ENCODE measurements at regions not wholly inside any gene's neighbourhood (a gene's known extent, or its start where the extent isn't known, plus 50 kb on each side); places are given as distances from the start of the nearest gene placed in this dataset.

DNA sequence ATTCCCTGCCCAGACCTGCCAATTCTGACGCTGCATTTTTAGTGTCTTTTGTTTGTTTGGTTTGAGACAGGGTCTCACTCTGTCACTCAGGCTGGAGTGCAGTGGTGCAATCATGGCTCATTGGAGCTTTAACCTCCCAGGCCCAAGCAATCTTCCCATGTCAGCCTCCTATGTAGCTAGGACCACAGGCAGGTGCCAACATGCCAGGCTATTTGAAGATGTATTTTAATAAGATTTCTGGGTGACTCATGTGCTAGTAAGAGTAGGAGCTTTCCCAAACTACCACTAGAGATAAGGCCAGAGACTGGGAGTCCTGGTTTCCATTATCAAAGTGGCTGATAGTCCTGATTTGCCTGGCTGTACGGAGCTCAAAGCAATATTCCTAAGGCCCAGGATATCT, 693.3 kb downstream of the MED13L start:
- DNase-seq (ENCODE audit: low read depth in 1 of 2, low spot score in 1 of 2) = no peak
- ChIA-PET POLR2A (no interaction called here), CTCF (no interaction called here)
- no peak overlapping the region for H3K27ac ChIP-seq
- H3K4me1 ChIP-seq = no peaks in the 10 kb centered on the region
- WGBS (ENCODE audit: missing lambda C conversion rate) = 26% methylated on average over 2 of the region's 2 CpGs
- no peak for TF ChIP-seq MAFK (IDR thresholded peaks at IDR 0.05; ENCODE audit: partially characterized antibody)
- no peak for TF ChIP-seq KDM1A (IDR thresholded peaks at IDR 0.05; ENCODE audit: low read depth)
- no peak for TF ChIP-seq ZC3H11A (IDR thresholded peaks at IDR 0.05)
- TF ChIP-seq, protein P1, sequence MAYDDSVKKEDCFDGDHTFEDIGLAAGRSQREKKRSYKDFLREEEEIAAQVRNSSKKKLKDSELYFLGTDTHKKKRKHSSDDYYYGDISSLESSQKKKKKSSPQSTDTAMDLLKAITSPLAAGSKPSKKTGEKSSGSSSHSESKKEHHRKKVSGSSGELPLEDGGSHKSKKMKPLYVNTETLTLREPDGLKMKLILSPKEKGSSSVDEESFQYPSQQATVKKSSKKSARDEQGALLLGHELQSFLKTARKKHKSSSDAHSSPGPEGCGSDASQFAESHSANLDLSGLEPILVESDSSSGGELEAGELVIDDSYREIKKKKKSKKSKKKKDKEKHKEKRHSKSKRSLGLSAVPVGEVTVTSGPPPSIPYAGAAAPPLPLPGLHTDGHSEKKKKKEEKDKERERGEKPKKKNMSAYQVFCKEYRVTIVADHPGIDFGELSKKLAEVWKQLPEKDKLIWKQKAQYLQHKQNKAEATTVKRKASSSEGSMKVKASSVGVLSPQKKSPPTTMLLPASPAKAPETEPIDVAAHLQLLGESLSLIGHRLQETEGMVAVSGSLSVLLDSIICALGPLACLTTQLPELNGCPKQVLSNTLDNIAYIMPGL (CRISPR knock-in tag; IDR thresholded peaks at IDR 0.05; ENCODE audit: borderline replicate concordance) = no peak
- no peak for TF ChIP-seq CHD4 (IDR thresholded peaks at IDR 0.05; ENCODE audit: borderline replicate concordance)
- TF ChIP-seq BHLHE40 (IDR thresholded peaks at IDR 0.05; ENCODE audit: low read depth, low read length) = no peak
- no peak for TF ChIP-seq EP300 (IDR thresholded peaks at IDR 0.05)
- TF ChIP-seq, protein P2, sequence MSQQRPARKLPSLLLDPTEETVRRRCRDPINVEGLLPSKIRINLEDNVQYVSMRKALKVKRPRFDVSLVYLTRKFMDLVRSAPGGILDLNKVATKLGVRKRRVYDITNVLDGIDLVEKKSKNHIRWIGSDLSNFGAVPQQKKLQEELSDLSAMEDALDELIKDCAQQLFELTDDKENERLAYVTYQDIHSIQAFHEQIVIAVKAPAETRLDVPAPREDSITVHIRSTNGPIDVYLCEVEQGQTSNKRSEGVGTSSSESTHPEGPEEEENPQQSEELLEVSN (IDR thresholded peaks at IDR 0.05; ENCODE audit: borderline replicate concordance, low read depth) = no peak
- TF ChIP-seq, protein P3, sequence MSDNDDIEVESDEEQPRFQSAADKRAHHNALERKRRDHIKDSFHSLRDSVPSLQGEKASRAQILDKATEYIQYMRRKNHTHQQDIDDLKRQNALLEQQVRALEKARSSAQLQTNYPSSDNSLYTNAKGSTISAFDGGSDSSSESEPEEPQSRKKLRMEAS (IDR thresholded peaks at IDR 0.05) = no peak
- TF ChIP-seq RARB (CRISPR knock-in tag; IDR thresholded peaks at IDR 0.05) = no peak
- no peak for TF ChIP-seq NR3C1 (IDR thresholded peaks at IDR 0.05)
- TF ChIP-seq, protein P4, sequence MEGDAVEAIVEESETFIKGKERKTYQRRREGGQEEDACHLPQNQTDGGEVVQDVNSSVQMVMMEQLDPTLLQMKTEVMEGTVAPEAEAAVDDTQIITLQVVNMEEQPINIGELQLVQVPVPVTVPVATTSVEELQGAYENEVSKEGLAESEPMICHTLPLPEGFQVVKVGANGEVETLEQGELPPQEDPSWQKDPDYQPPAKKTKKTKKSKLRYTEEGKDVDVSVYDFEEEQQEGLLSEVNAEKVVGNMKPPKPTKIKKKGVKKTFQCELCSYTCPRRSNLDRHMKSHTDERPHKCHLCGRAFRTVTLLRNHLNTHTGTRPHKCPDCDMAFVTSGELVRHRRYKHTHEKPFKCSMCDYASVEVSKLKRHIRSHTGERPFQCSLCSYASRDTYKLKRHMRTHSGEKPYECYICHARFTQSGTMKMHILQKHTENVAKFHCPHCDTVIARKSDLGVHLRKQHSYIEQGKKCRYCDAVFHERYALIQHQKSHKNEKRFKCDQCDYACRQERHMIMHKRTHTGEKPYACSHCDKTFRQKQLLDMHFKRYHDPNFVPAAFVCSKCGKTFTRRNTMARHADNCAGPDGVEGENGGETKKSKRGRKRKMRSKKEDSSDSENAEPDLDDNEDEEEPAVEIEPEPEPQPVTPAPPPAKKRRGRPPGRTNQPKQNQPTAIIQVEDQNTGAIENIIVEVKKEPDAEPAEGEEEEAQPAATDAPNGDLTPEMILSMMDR (IDR thresholded peaks at IDR 0.05) = no peak
- TF ChIP-seq ZFP36 (IDR thresholded peaks at IDR 0.05; ENCODE audit: borderline replicate concordance, partially characterized antibody) = no peak
- FAIRE-seq = no peak
- no peak for ATAC-seq
- H3K9me3 ChIP-seq = peaks cover 5% of the 10 kb centered on the region; the same call in 1 of the 3 replicates
- H3K4me3 ChIP-seq = no peak overlapping the region
- no peak overlapping the region for H3K4me2 ChIP-seq

DNA sequence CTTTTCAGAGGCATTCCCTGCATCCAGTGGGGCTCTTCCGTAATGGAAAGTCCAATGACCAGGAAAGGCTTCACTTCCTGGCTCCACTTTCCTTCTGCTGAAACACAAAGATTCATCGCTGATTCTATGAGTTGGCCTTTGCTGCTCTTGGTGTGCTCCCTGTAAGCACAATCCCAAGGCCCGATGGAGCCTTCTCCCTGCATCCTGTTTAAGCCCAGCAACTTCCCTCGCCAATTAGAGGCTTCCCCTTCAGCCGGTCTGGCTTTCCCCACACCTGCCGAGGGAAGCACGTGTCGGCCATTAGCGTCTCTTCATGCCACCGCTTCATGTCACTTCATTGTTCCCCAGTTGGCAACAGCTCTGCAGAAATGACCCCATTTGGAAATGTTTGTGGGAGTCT, 693.9 kb downstream of the MED13L start:
- POLR2A ChIA-PET = no interaction called here
- H3K27ac ChIP-seq = no peak overlapping the region
- WGBS (ENCODE audit: missing lambda C conversion rate) = 57% methylated on average over 10 of the region's 10 CpGs
- CTCF ChIA-PET = no interaction called here
- DNase-seq (ENCODE audit: low read depth in 1 of 2, low spot score in 1 of 2) (no peak), ATAC-seq (no peak), FAIRE-seq (no peak)
- no peak for TF ChIP-seq MAFK (IDR thresholded peaks at IDR 0.05; ENCODE audit: partially characterized antibody)
- TF ChIP-seq BHLHE40 (IDR thresholded peaks at IDR 0.05; ENCODE audit: low read depth, low read length) = no peak
- TF ChIP-seq TP53 (CRISPR knock-in tag; IDR thresholded peaks at IDR 0.05) = no peak
- TF ChIP-seq, protein P2 (IDR thresholded peaks at IDR 0.05; ENCODE audit: borderline replicate concordance, low read depth) = no peak
- TF ChIP-seq RFX5 (IDR thresholded peaks at IDR 0.05) = no peak
- no peak for TF ChIP-seq EHF (CRISPR knock-in tag; IDR thresholded peaks at IDR 0.05)
- no peak for TF ChIP-seq SREBF2 (IDR thresholded peaks at IDR 0.05)
- TF ChIP-seq, protein P5, sequence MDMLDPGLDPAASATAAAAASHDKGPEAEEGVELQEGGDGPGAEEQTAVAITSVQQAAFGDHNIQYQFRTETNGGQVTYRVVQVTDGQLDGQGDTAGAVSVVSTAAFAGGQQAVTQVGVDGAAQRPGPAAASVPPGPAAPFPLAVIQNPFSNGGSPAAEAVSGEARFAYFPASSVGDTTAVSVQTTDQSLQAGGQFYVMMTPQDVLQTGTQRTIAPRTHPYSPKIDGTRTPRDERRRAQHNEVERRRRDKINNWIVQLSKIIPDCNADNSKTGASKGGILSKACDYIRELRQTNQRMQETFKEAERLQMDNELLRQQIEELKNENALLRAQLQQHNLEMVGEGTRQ (IDR thresholded peaks at IDR 0.05) = no peak
- H3K4me1 ChIP-seq = no peaks in the 10 kb centered on the region
- H3K4me3 ChIP-seq = no peak overlapping the region
- H3K9me3 ChIP-seq = peaks cover 5% of the 10 kb centered on the region; the same call in 1 of the 3 replicates
- no peak overlapping the region for H3K4me2 ChIP-seq

DNA sequence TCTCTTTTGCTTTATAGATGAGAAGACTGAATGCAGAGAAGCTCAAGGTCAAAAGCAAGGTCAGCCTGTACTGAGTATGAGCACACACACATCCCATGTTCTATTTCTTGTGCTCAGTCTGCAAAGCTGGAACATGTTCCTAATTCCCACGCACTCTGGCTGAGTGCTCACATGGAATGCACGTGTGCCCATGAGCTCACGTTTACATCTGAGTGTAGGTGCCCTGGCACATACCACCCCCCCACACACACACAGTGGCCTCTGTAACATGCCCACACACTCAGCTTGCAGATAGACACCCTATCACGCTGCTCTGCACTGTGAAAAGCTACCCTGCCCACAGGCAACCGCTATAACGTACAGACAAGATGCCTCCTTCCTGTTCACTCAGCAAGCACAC, 700.1 kb downstream of the MED13L start:
- H3K27ac ChIP-seq = no peak overlapping the region
- no peak overlapping the region for H3K4me3 ChIP-seq
- ChIA-PET CTCF (interaction anchor here (1.1 kb wide), 1 partner anchor 1611 kb away, joined by 3 read pairs; no protein-coding TSS in a partner anchor), POLR2A (no interaction called here)
- H3K4me2 ChIP-seq = no peak overlapping the region
- no peaks in the 10 kb centered on the region for H3K9me3 ChIP-seq
- ATAC-seq (no peak), DNase-seq (ENCODE audit: low read depth in 1 of 2, low spot score in 1 of 2) (no peak), FAIRE-seq (no peak)
- TF ChIP-seq EP300 (IDR thresholded peaks at IDR 0.05) = no peak
- TF ChIP-seq HEYL (CRISPR knock-in tag; IDR thresholded peaks at IDR 0.05) = no peak
- TF ChIP-seq CBX2 (IDR thresholded peaks at IDR 0.05; ENCODE audit: borderline replicate concordance, low read depth) = no peak
- TF ChIP-seq POLR2A (IDR thresholded peaks at IDR 0.05; ENCODE audit: low read length) = no peak
- no peak for TF ChIP-seq JUNB (IDR thresholded peaks at IDR 0.05)
- TF ChIP-seq HOXB5 (CRISPR knock-in tag; IDR thresholded peaks at IDR 0.05) = no peak
- no peaks in the 10 kb centered on the region for H3K4me1 ChIP-seq
- WGBS (ENCODE audit: missing lambda C conversion rate) = 32% methylated on average over 6 of the region's 6 CpGs

Measured in A549 (cell line).